ENCODE measurements at regions not wholly inside any gene's neighbourhood (a gene's known extent, or its start where the extent isn't known, plus 50 kb on each side); places are given as distances from the start of the nearest gene placed in this dataset.
"Not testable (repeated sequence)": the region's sequence is repeated elsewhere in the genome, so short reads cannot be mapped to it uniquely, and the experiment has no call there.

DNA sequence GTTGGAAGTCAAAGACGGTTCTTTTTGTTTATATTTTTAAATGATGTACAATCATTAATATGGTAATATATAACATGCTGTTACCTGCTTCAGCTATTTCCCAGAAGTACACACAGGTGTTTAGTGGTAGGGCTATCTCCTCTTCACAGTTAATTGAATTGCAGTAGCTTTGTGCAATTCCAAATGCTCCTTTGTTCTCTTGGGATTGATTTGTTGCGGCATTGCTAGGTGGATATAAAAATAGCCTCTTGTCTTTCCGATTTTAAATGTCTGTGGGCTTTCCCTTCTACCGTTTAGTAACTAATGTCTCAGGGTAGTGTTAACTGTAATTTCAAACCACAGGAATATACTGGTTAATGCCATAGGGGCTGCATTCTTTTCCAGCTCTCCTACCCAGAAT lies 307.6 kb upstream of the SLITRK3 start:
- DNase-seq = no peak
- TF ChIP-seq CTCF (IDR thresholded peaks at IDR 0.05) (no peak), POLR2A (IDR thresholded peaks at IDR 0.05) (no peak)
- H3K27me3 ChIP-seq = no peaks in the 10 kb centered on the region
- no peaks in the 10 kb centered on the region for H3K4me1 ChIP-seq
- H3K9me3 ChIP-seq = no peaks in the 10 kb centered on the region
- H3K36me3 ChIP-seq (ENCODE audit: low read depth, missing control alignments) = no peaks in the 10 kb centered on the region
- 76 to 85% methylated on average over 4 of the region's 4 CpGs for WGBS, 2 donors
- no peak overlapping the region for H3K4me3 ChIP-seq
- H3K27ac ChIP-seq = no peak overlapping the region
- intact Hi-C loops (cut with DNase I; ENCODE audit: low total_unique reads) = no loop called here

DNA sequence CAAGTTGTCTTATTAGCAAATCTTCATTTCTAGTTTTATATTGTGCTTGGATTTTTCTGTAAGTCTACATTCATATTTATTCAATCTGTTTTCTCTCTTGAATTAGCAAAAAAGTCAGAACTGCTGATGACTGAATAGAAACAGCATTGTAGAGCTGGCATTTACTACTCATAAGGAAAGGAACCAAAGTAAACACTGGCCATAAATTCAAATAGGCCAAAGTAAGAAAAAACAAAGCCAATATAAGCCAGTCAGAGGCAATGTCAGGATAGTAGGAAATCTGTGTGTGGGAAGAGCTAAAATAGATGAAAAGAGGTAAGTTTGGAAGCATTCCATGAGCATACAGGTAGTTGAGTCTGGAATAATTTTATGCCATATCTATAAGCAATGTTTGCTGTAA lies 307.2 kb upstream of the SLITRK3 start:
- no peak for DNase-seq
- Histone ChIP-seq H3K9me3 (no peaks in the 10 kb centered on the region), H3K4me1 (no peaks in the 10 kb centered on the region), H3K27me3 (no peaks in the 10 kb centered on the region), H3K27ac (no peak overlapping the region), H3K4me3 (no peak overlapping the region), H3K36me3 (ENCODE audit: low read depth, missing control alignments) (no peaks in the 10 kb centered on the region)
- intact Hi-C loops (cut with DNase I; ENCODE audit: low total_unique reads) = no loop called here
- TF ChIP-seq POLR2A (IDR thresholded peaks at IDR 0.05) = no peak
- TF ChIP-seq CTCF (IDR thresholded peaks at IDR 0.05) = no peak

GRCh38 chr3:165502707-165503106 lies 306.5 kb upstream of the SLITRK3 start:
- WGBS, 2 donors = 70 to 71% methylated on average over 3 of the region's 3 CpGs
- Histone ChIP-seq H3K27me3 (no peaks in the 10 kb centered on the region), H3K4me3 (no peak overlapping the region), H3K4me1 (no peaks in the 10 kb centered on the region), H3K36me3 (ENCODE audit: low read depth, missing control alignments) (no peaks in the 10 kb centered on the region), H3K9me3 (no peaks in the 10 kb centered on the region), H3K27ac (no peak overlapping the region)
- DNase-seq = no peak
- intact Hi-C loops (cut with DNase I; ENCODE audit: low total_unique reads) = no loop called here
- no peak for TF ChIP-seq CTCF (IDR thresholded peaks at IDR 0.05)
- TF ChIP-seq POLR2A (IDR thresholded peaks at IDR 0.05) = no peak

DNA sequence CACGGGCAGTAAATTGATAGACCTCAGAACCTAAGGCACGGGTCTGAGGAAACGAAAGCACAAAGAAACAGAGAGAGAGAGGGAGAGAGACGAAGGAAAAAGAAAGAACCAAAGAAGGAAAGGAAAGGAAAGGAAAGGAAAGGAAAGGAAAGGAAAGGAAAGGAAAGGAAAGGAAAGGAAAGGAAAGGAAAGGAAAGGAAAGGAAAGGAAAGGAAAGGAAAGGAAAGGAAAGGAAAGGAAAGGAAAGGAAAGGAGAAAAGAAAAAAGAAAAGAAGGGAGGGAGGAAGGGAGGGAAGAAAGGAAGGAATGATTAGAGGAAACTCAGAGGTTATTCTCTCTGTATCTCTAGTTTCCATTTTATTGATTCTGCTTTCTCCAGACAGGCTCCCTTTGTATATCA lies 302.6 kb upstream of the SLITRK3 start:
- intact Hi-C loops (cut with DNase I; ENCODE audit: low total_unique reads); H3K4me1 ChIP-seq; H3K27me3 ChIP-seq; H3K4me3 ChIP-seq; DNase-seq; H3K9me3 ChIP-seq; H3K36me3 ChIP-seq (ENCODE audit: low read depth, missing control alignments); H3K27ac ChIP-seq: not testable (repeated sequence)
- WGBS, 2 donors = 89 to 96% methylated on average over 4 of the region's 4 CpGs

GRCh38 chr3:165491487-165491886 lies 295.3 kb upstream of the SLITRK3 start:
- intact Hi-C loops (cut with DNase I; ENCODE audit: low total_unique reads) = no loop called here
- 44 to 48% methylated on average over 4 of the region's 4 CpGs for WGBS, 2 donors
- no peak overlapping the region for H3K4me3 ChIP-seq
- DNase-seq = no peak
- no peaks in the 10 kb centered on the region for H3K36me3 ChIP-seq (ENCODE audit: low read depth, missing control alignments)
- no peak overlapping the region for H3K27ac ChIP-seq
- TF ChIP-seq CTCF (IDR thresholded peaks at IDR 0.05) (no peak), POLR2A (IDR thresholded peaks at IDR 0.05) (no peak)
- no peaks in the 10 kb centered on the region for H3K27me3 ChIP-seq
- no peaks in the 10 kb centered on the region for H3K9me3 ChIP-seq
- H3K4me1 ChIP-seq = no peaks in the 10 kb centered on the region
